Nephron progenitor cell (in vitro differentiated cells): ENCODE measurements at regions not wholly inside any gene's neighbourhood (a gene's known extent, or its start where the extent isn't known, plus 50 kb on each side); places are given as distances from the start of the nearest gene placed in this dataset.

ENCODE experiments used
- DNase-seq: peaks from one replicate; pipeline ENCODE4 v3.0.0; 2021
- H3K27ac Mint-ChIP-seq: 2 replicates; pipeline ENCODE4 v1.8.0; 2021; ENCODE audit warnings: mild to moderate bottlenecking, moderate library complexity, mixed read lengths
- H3K27me3 Mint-ChIP-seq: 2 replicates; pipeline ENCODE4 v1.8.0; 2021; ENCODE audit warnings: mild to moderate bottlenecking, low read depth, mixed read lengths; ENCODE audit not compliant: poor library complexity
- H3K36me3 Mint-ChIP-seq: 2 replicates; pipeline ENCODE4 v1.8.0; 2021; ENCODE audit warnings: low read depth, mixed read lengths
- H3K4me1 Mint-ChIP-seq: 2 replicates; pipeline ENCODE4 v1.8.0; 2021; ENCODE audit warnings: mixed read lengths
- H3K4me3 Mint-ChIP-seq: 2 replicates; pipeline ENCODE4 v1.8.0; 2021; ENCODE audit warnings: mild to moderate bottlenecking, moderate library complexity, mixed read lengths
- H3K9me3 Mint-ChIP-seq: 2 replicates; pipeline ENCODE4 v1.8.0; 2021; ENCODE audit warnings: mild to moderate bottlenecking, moderate library complexity, mixed read lengths
- TF ChIP-seq, protein P1 (sequence below): fragments of 200-600 bp; sonication (generic); IDR thresholded peaks from 2 replicates; pipeline ENCODE4 v1.5.0; 2021; ENCODE audit warnings: antibody characterized with exemption

DNA sequence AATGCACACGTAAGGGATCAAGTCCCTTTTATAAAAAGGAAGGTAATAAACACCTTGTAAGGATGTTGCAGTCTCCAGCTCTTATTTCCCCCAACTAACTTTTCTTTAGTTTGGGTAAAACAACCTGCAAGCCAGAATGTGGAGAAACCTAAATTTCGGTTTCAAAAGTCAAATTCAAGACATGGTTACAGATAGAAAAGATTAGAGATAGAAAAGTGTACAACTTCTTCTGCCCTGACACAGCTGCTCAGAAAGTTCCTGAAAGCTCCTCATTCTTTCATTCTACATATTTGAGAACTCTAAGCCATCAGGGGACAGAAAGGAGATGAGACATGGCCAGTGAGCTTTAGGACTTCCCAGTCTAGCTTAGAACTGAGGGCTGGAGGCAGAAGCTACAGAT is 574.9 kb downstream of the DIPK2A start:
- H3K4me1 Mint-ChIP-seq, result peaks cover 27% of the 10 kb centered on the region

DNA sequence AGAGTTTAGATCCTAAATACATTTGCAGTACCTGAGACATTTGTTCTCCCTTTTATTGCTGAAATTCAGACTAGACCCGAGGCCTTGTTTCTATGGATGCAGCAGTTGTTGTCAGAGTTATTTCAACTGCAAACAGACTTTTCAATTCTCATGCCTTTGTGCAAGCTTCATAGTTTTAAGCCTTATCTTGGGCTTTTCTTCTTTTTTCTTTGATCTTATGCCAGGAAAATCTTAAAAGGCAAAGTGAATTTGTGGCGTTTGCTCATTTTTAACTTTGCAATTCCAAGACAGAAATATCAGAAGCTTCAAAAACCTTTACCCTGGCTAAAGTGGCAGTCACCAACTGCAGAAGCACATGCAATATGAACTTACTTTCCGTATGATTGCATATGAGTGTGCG is 576.7 kb downstream of the DIPK2A start:
- no peak overlapping the region for H3K27ac Mint-ChIP-seq
- H3K4me1 Mint-ChIP-seq, result peaks cover 42% of the 10 kb centered on the region
- H3K27me3 Mint-ChIP-seq, result no peaks in the 10 kb centered on the region
- no peaks in the 10 kb centered on the region for H3K9me3 Mint-ChIP-seq
- no peak for DNase-seq
- no peak overlapping the region for H3K4me3 Mint-ChIP-seq
- no peaks in the 10 kb centered on the region for H3K36me3 Mint-ChIP-seq
- TF ChIP-seq, protein P1, sequence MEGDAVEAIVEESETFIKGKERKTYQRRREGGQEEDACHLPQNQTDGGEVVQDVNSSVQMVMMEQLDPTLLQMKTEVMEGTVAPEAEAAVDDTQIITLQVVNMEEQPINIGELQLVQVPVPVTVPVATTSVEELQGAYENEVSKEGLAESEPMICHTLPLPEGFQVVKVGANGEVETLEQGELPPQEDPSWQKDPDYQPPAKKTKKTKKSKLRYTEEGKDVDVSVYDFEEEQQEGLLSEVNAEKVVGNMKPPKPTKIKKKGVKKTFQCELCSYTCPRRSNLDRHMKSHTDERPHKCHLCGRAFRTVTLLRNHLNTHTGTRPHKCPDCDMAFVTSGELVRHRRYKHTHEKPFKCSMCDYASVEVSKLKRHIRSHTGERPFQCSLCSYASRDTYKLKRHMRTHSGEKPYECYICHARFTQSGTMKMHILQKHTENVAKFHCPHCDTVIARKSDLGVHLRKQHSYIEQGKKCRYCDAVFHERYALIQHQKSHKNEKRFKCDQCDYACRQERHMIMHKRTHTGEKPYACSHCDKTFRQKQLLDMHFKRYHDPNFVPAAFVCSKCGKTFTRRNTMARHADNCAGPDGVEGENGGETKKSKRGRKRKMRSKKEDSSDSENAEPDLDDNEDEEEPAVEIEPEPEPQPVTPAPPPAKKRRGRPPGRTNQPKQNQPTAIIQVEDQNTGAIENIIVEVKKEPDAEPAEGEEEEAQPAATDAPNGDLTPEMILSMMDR, result no peak

More for the DNA sequence above, 574.9 kb downstream of the DIPK2A start:
- H3K9me3 Mint-ChIP-seq, result no peaks in the 10 kb centered on the region
- TF ChIP-seq, protein P1, result no peak
- H3K36me3 Mint-ChIP-seq, result no peaks in the 10 kb centered on the region
- DNase-seq, result no peak
- H3K4me3 Mint-ChIP-seq, result no peak overlapping the region
- H3K27ac Mint-ChIP-seq, result no peak overlapping the region
- H3K27me3 Mint-ChIP-seq, result no peaks in the 10 kb centered on the region

DNA sequence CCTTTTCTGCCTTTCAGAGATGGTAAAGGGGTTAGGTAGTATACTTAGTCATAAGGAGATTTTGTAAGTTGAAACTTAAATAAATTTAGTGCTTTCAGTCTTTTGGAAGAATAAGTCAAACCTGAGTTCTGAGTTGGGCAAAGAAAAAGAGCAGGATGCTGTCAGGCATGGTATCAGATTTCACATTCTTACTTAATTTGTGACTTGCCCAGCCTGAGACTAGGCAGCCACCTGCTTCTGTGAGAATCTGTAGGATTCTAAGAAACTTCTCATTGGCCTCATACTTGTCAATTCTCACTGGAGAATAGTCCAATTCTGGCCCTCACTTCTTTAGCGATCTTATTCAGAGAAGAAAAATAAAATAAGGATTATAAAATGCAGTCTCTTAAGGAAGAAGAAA is 577.5 kb downstream of the DIPK2A start:
- H3K9me3 Mint-ChIP-seq, result no peaks in the 10 kb centered on the region
- no peaks in the 10 kb centered on the region for H3K36me3 Mint-ChIP-seq
- H3K27me3 Mint-ChIP-seq, result no peaks in the 10 kb centered on the region
- no peak overlapping the region for H3K4me3 Mint-ChIP-seq
- peak; percentile 23 for DNase-seq
- H3K4me1 Mint-ChIP-seq, result peaks cover 43% of the 10 kb centered on the region
- TF ChIP-seq, protein P1, result no peak
- no peak overlapping the region for H3K27ac Mint-ChIP-seq

DNA sequence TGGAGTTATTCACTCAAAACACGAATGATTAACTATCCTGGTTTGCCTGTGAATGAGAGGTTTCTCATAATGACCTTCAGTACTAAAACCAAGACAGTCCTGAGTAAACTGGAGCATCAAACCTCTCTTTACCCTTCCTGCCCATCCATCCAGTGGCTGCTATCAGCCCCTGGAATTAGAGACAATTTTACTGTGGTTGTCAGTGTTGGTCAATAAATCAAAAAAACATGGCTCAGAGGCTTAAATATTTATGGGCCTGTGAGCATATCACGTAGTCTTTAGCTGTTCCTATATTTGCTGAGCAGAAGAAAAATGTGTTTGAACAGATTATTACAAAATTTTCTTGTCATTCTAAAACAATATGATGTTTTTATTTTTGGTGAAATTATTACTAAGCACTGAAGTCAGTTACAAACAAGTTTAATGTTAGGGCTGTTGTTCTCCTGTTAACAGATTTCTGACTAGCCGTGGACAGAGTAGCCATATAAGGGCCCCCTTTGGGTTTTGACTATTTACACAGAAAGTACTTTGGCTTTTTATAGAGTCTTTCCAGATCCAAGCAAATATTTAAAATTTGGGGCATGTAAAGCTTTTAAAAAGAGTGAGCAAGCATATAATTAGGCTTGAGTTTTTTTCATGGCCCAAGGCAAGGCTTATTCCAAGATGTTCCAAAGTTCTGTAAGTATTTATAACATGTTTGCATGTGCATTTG is 580.9 kb downstream of the DIPK2A start:
- TF ChIP-seq, protein P1, result no peak
- peaks cover 42% of the 10 kb centered on the region for H3K4me1 Mint-ChIP-seq
- no peak for DNase-seq
- H3K27me3 Mint-ChIP-seq, result no peaks in the 10 kb centered on the region
- H3K27ac Mint-ChIP-seq, result no peak overlapping the region
- no peaks in the 10 kb centered on the region for H3K9me3 Mint-ChIP-seq
- H3K4me3 Mint-ChIP-seq, result no peak overlapping the region
- no peaks in the 10 kb centered on the region for H3K36me3 Mint-ChIP-seq

DNA sequence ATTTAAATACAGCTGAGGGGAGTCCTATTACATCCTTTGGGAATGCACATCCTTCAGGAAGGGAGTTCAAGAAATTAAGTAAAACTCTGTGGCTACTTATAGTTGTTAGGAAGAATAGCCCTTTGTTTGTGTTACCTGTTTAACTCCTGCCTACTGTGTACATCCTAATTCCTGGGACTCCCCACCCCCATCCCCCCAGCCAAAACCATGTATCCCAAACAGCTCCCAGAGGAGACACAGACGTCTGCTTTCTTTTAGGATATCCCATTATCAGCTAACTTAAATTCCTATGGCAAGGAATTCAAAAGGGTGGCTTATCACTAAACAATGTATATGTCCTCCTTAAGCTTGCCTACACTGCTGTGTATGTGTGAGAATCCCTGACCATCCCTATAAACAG is 581.7 kb downstream of the DIPK2A start:
- Mint-ChIP-seq H3K36me3 (no peaks in the 10 kb centered on the region), H3K27ac (no peak overlapping the region), H3K27me3 (no peaks in the 10 kb centered on the region), H3K9me3 (no peaks in the 10 kb centered on the region), H3K4me3 (no peak overlapping the region), H3K4me1 (peaks cover 34% of the 10 kb centered on the region)
- TF ChIP-seq, protein P1, result no peak
- no peak for DNase-seq

DNA sequence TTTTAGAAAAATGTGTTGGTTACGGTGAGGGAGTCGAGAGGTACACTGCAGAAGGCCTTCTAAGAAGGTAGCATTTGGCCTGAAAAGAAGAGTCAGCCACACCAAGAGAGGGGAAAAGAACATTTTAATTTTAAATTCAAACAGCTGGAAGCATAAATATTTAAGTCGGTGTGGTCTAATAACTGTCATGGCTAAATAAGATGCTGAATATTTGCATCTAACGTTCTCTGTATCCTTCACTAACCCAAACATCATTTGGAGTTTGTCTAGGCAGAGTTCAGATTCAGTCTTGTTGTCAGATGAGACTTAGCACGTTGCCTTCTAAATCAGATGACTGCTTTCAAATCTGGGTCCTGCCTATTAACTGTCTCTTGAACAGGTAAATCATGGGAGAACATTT is 583.3 kb downstream of the DIPK2A start:
- H3K4me3 Mint-ChIP-seq, result no peak overlapping the region
- no peaks in the 10 kb centered on the region for H3K9me3 Mint-ChIP-seq
- H3K27me3 Mint-ChIP-seq, result no peaks in the 10 kb centered on the region

More for the DNA sequence above, 583.3 kb downstream of the DIPK2A start:
- TF ChIP-seq, protein P1, result no peak
- Mint-ChIP-seq H3K4me1 (peaks cover 18% of the 10 kb centered on the region), H3K27ac (no peak overlapping the region), H3K36me3 (no peaks in the 10 kb centered on the region)
- no peak for DNase-seq
